ENCODE measurements at regions not wholly inside any gene's neighbourhood (a gene's known extent, or its start where the extent isn't known, plus 50 kb on each side); places are given as distances from the start of the nearest gene placed in this dataset.

DNA sequence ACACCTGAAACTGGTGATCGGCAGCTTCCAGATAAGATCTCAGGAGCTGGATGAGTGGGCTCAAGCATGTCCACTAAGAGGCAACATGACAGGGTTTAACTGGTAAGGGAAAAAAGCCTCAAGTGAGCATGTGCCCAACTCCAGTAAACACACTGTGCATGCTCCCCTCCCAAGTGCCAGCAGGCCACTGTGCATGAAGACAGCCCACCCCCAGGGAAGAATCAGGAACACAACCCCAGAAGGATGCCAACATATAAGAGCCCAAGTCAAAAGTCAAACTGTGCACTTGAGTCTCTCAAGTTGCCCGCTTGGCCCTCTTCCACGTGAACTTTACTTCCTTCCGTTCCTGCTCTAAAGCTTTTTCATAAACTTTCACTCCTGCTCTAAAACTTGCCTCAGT, 311.3 kb upstream of the PRKD1 start:
- CTCF ChIA-PET = interaction anchor here (1.7 kb wide), 1 partner anchor 32 kb away, joined by 4 read pairs; no protein-coding TSS in a partner anchor
- H3F3A ChIP-seq (replicated peaks; ENCODE audit: insufficient read depth) = no peaks in the 10 kb centered on the region
- H3K27me3 ChIP-seq (ENCODE audit: insufficient read depth) = no peaks in the 10 kb centered on the region; the same call in 1 of the 2 replicates
- no peak overlapping the region for H3K9ac ChIP-seq
- no peak overlapping the region for H3K4me3 ChIP-seq (ENCODE audit: low read depth in 2 of 2, low read length in 1 of 2)
- H3K9me2 ChIP-seq = no peaks in the 10 kb centered on the region
- no peaks in the 10 kb centered on the region for H3K36me3 ChIP-seq (replicated peaks in 1 of 2; ENCODE audit: control insufficient read depth in 1 of 2, insufficient read depth in 2 of 2, low read length in 1 of 2)
- no peaks in the 10 kb centered on the region for H3K9me3 ChIP-seq
- H2AFZ ChIP-seq (ENCODE audit: low read depth) = no peak overlapping the region
- no peaks in the 10 kb centered on the region for H3K4me1 ChIP-seq (ENCODE audit: control insufficient read depth in 1 of 2, insufficient read depth in 2 of 2, low read depth in 1 of 2, low read length in 1 of 2)
- H3K4me2 ChIP-seq = no peak overlapping the region
- no peaks in the 10 kb centered on the region for H4K20me1 ChIP-seq (ENCODE audit: insufficient read depth)
- POLR2A ChIA-PET = no interaction called here
- WGBS (ENCODE audit: low lambda C conversion rate) = 21% methylated on average over 4 of the region's 4 CpGs
- H3K79me2 ChIP-seq (ENCODE audit: insufficient read depth) = no peaks in the 10 kb centered on the region
- TF ChIP-seq, protein P1, sequence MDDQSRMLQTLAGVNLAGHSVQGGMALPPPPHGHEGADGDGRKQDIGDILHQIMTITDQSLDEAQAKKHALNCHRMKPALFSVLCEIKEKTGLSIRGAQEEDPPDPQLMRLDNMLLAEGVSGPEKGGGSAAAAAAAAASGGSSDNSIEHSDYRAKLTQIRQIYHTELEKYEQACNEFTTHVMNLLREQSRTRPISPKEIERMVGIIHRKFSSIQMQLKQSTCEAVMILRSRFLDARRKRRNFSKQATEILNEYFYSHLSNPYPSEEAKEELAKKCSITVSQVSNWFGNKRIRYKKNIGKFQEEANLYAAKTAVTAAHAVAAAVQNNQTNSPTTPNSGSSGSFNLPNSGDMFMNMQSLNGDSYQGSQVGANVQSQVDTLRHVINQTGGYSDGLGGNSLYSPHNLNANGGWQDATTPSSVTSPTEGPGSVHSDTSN (IDR thresholded peaks at IDR 0.05) = no peak
- TF ChIP-seq, protein P2, sequence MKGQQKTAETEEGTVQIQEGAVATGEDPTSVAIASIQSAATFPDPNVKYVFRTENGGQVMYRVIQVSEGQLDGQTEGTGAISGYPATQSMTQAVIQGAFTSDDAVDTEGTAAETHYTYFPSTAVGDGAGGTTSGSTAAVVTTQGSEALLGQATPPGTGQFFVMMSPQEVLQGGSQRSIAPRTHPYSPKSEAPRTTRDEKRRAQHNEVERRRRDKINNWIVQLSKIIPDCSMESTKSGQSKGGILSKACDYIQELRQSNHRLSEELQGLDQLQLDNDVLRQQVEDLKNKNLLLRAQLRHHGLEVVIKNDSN (IDR thresholded peaks at IDR 0.05; ENCODE audit: borderline replicate concordance, low read depth) = no peak
- TF ChIP-seq, protein P3, sequence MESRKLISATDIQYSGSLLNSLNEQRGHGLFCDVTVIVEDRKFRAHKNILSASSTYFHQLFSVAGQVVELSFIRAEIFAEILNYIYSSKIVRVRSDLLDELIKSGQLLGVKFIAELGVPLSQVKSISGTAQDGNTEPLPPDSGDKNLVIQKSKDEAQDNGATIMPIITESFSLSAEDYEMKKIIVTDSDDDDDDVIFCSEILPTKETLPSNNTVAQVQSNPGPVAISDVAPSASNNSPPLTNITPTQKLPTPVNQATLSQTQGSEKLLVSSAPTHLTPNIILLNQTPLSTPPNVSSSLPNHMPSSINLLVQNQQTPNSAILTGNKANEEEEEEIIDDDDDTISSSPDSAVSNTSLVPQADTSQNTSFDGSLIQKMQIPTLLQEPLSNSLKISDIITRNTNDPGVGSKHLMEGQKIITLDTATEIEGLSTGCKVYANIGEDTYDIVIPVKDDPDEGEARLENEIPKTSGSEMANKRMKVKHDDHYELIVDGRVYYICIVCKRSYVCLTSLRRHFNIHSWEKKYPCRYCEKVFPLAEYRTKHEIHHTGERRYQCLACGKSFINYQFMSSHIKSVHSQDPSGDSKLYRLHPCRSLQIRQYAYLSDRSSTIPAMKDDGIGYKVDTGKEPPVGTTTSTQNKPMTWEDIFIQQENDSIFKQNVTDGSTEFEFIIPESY (IDR thresholded peaks at IDR 0.05; ENCODE audit: borderline replicate concordance, low read depth) = no peak
- no peak for TF ChIP-seq YY1 (IDR thresholded peaks at IDR 0.05; ENCODE audit: low read depth)
- no peak for TF ChIP-seq NRF1 (IDR thresholded peaks at IDR 0.05; ENCODE audit: low read depth, low read length)
- no peak for TF ChIP-seq FOXJ3 (CRISPR knock-in tag; IDR thresholded peaks at IDR 0.05)
- TF ChIP-seq NFIC (IDR thresholded peaks at IDR 0.05; ENCODE audit: borderline replicate concordance) = no peak
- no peak for TF ChIP-seq CHD2 (IDR thresholded peaks at IDR 0.05; ENCODE audit: low read length, partially characterized antibody)
- no peak for TF ChIP-seq GABPA (IDR thresholded peaks at IDR 0.05; ENCODE audit: low read depth)
- TF ChIP-seq TEAD4 (IDR thresholded peaks at IDR 0.05; ENCODE audit: borderline replicate concordance, insufficient read depth) = no peak
- no peak for TF ChIP-seq RXRA (IDR thresholded peaks at IDR 0.05; ENCODE audit: borderline replicate concordance, low read depth)
- no peak for DNase-seq
- H3K27ac ChIP-seq (ENCODE audit: low read depth in 2 of 2, low read length in 1 of 2) = no peak overlapping the region

DNA sequence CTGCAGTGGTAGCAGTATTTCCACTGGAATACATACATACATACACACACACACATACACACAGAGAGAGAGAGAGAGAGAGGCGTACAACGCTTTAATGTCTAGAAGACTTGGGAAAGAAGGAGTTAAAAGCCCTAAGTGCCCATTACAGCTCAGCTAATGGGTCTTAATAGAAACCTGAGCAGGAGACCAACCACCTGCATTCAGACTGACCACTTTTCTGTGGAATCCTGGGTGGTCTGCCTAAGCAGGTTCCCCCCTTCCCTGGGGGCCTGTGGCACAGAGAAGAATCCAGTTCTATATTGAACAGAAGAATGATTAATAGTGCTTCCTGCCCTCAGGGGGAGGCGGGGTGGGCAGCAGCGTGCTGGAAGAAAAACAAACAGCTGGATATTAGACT, 312.4 kb upstream of the PRKD1 start:
- TF ChIP-seq TAF1 (IDR thresholded peaks at IDR 0.05; ENCODE audit: borderline replicate concordance, low read depth, low read length) (no peak), FOSL2 (IDR thresholded peaks at IDR 0.05; ENCODE audit: borderline replicate concordance, low read depth) (no peak), RXRA (IDR thresholded peaks at IDR 0.05; ENCODE audit: borderline replicate concordance, low read depth) (no peak), NFIC (IDR thresholded peaks at IDR 0.05; ENCODE audit: borderline replicate concordance) (no peak), RFX5 (IDR thresholded peaks at IDR 0.05; ENCODE audit: low read length) (no peak), MXI1 (IDR thresholded peaks at IDR 0.05; ENCODE audit: low read depth, low read length) (no peak), SMC3 (IDR thresholded peaks at IDR 0.05; ENCODE audit: low read depth, low read length) (no peak), CHD2 (IDR thresholded peaks at IDR 0.05; ENCODE audit: low read length, partially characterized antibody) (no peak), GABPA (IDR thresholded peaks at IDR 0.05; ENCODE audit: low read depth) (no peak), GATA2 (CRISPR knock-in tag; IDR thresholded peaks at IDR 0.05) (no peak), EP300 (IDR thresholded peaks at IDR 0.05; ENCODE audit: borderline replicate concordance in 1 of 2, low read depth in 1 of 2, low read length in 1 of 2) (no peak)
- TF ChIP-seq, protein P4, sequence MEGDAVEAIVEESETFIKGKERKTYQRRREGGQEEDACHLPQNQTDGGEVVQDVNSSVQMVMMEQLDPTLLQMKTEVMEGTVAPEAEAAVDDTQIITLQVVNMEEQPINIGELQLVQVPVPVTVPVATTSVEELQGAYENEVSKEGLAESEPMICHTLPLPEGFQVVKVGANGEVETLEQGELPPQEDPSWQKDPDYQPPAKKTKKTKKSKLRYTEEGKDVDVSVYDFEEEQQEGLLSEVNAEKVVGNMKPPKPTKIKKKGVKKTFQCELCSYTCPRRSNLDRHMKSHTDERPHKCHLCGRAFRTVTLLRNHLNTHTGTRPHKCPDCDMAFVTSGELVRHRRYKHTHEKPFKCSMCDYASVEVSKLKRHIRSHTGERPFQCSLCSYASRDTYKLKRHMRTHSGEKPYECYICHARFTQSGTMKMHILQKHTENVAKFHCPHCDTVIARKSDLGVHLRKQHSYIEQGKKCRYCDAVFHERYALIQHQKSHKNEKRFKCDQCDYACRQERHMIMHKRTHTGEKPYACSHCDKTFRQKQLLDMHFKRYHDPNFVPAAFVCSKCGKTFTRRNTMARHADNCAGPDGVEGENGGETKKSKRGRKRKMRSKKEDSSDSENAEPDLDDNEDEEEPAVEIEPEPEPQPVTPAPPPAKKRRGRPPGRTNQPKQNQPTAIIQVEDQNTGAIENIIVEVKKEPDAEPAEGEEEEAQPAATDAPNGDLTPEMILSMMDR (IDR thresholded peaks at IDR 0.05) = no peak
- TF ChIP-seq, protein P5, sequence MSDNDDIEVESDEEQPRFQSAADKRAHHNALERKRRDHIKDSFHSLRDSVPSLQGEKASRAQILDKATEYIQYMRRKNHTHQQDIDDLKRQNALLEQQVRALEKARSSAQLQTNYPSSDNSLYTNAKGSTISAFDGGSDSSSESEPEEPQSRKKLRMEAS (IDR thresholded peaks at IDR 0.05; ENCODE audit: low read depth) = no peak
- TF ChIP-seq, protein P6, sequence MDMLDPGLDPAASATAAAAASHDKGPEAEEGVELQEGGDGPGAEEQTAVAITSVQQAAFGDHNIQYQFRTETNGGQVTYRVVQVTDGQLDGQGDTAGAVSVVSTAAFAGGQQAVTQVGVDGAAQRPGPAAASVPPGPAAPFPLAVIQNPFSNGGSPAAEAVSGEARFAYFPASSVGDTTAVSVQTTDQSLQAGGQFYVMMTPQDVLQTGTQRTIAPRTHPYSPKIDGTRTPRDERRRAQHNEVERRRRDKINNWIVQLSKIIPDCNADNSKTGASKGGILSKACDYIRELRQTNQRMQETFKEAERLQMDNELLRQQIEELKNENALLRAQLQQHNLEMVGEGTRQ (IDR thresholded peaks at IDR 0.05; ENCODE audit: borderline replicate concordance, low read depth, low read length) = no peak
- H3K9me3 ChIP-seq = no peaks in the 10 kb centered on the region
- no peak overlapping the region for H3K4me3 ChIP-seq (ENCODE audit: low read depth in 2 of 2, low read length in 1 of 2)
- no peak overlapping the region for H2AFZ ChIP-seq (ENCODE audit: low read depth)
- no peaks in the 10 kb centered on the region for H3K36me3 ChIP-seq (replicated peaks in 1 of 2; ENCODE audit: control insufficient read depth in 1 of 2, insufficient read depth in 2 of 2, low read length in 1 of 2)
- no peaks in the 10 kb centered on the region; the same call in 1 of the 2 replicates for H3K27me3 ChIP-seq (ENCODE audit: insufficient read depth)
- no peaks in the 10 kb centered on the region for H3F3A ChIP-seq (replicated peaks; ENCODE audit: insufficient read depth)
- no peaks in the 10 kb centered on the region for H3K9me2 ChIP-seq
- H3K4me1 ChIP-seq (ENCODE audit: control insufficient read depth in 1 of 2, insufficient read depth in 2 of 2, low read depth in 1 of 2, low read length in 1 of 2) = no peaks in the 10 kb centered on the region
- no peak for DNase-seq
- H3K27ac ChIP-seq (ENCODE audit: low read depth in 2 of 2, low read length in 1 of 2) = no peak overlapping the region
- H3K4me2 ChIP-seq = no peak overlapping the region
- CTCF ChIA-PET = interaction anchor here (1.7 kb wide), 1 partner anchor 31 kb away, joined by 4 read pairs; no protein-coding TSS in a partner anchor
- 8% methylated on average over 4 of the region's 4 CpGs for WGBS (ENCODE audit: low lambda C conversion rate)
- H3K79me2 ChIP-seq (ENCODE audit: insufficient read depth) = no peaks in the 10 kb centered on the region
- no peak overlapping the region for H3K9ac ChIP-seq
- POLR2A ChIA-PET = no interaction called here
- H4K20me1 ChIP-seq (ENCODE audit: insufficient read depth) = no peaks in the 10 kb centered on the region

Measured in SK-N-SH (cell line).